IMR-90 (cell line): ENCODE measurements at regions not wholly inside any gene's neighbourhood (a gene's known extent, or its start where the extent isn't known, plus 50 kb on each side); places are given as distances from the start of the nearest gene placed in this dataset.

Source experiments
- ATAC-seq: fragments of 200-7000 bp; cut with Tn5 transposase; 2 replicates; pipeline ENCODE4 v1.9.1; 2020; ENCODE audit warnings: low read depth, mild to moderate bottlenecking, moderate library complexity
- BruUV-seq: library from RNA; stranded (reverse); fragments of 400-500 nt; replicated peaks from 2 replicates; lab custom pipeline; 2021; lab: Mats Ljungman, UMichigan
- CTCF ChIA-PET: fragments of 300-600 bp; formaldehyde crosslinking; extraction: SDS; loops from one replicate; lab custom pipeline; 2021; ENCODE audit warnings: antibody characterized with exemption; lab: Yijun Ruan, JAX
- POLR2A ChIA-PET: fragments of 300-600 bp; sonication (Branson Sonifier 250); formaldehyde crosslinking; loops from one replicate; lab custom pipeline; 2022; ENCODE audit warnings: antibody characterized with exemption; ENCODE audit not compliant: unreplicated experiment; lab: Charles Lee
- DNase-seq: peaks from one replicate; pipeline ENCODE4 v3.0.0; 2013
- H2AFZ ChIP-seq: replicated peaks from 2 replicates; pipeline ENCODE3; 2013; ENCODE audit warnings: low read length, mild to moderate bottlenecking; ENCODE audit not compliant: poor library complexity
- H2AK5ac ChIP-seq: 2 replicates; pipeline ENCODE4 v1.6.1; 2013; ENCODE audit warnings: low read depth, low read length, inconsistent platforms
- H2AK9ac ChIP-seq: replicated peaks from 2 replicates; pipeline ENCODE3; 2013; ENCODE audit warnings: mild to moderate bottlenecking, low read depth, low read length, moderate library complexity; ENCODE audit not compliant: poor library complexity
- H2BK120ac ChIP-seq: 2 replicates; pipeline ENCODE4 v1.6.1; 2013; ENCODE audit warnings: low read depth, low read length, inconsistent platforms
- H2BK15ac ChIP-seq: 3 replicates; pipeline ENCODE4 v1.6.1; 2013; ENCODE audit warnings: low read depth, low read length, inconsistent platforms
- H2BK20ac ChIP-seq: 2 replicates; pipeline ENCODE4 v1.6.1; 2013; ENCODE audit warnings: low read depth, mild to moderate bottlenecking, inconsistent platforms, low read length, moderate library complexity
- H2BK5ac ChIP-seq: 2 replicates; pipeline ENCODE4 v1.6.1; 2013; ENCODE audit warnings: mild to moderate bottlenecking, low read depth, low read length, inconsistent platforms; ENCODE audit not compliant: poor library complexity, severe bottlenecking
- H3K14ac ChIP-seq: replicated peaks from 2 replicates; pipeline ENCODE4 v1.6.1; 2013; ENCODE audit warnings: low read depth, low read length, inconsistent platforms
- H3K18ac ChIP-seq: 2 replicates; pipeline ENCODE4 v1.6.1; 2013; ENCODE audit warnings: low read depth, low read length, control low read depth
- H3K23ac ChIP-seq: 2 replicates; pipeline ENCODE4 v1.6.1; 2013; ENCODE audit warnings: low read depth, low read length, inconsistent platforms
- H3K27ac ChIP-seq: 2 replicates; pipeline ENCODE4 v1.5.1; 2013; ENCODE audit warnings: mild to moderate bottlenecking, control low read depth, low read length; ENCODE audit not compliant: insufficient read depth
- H3K27me3 ChIP-seq: 2 replicates; pipeline ENCODE4 v1.6.1; 2013; ENCODE audit warnings: low read length; ENCODE audit not compliant: control insufficient read depth, insufficient read depth
- H3K36me3 ChIP-seq: 2 replicates; pipeline ENCODE4 v1.6.1; 2013; ENCODE audit warnings: low read length, mixed read lengths; ENCODE audit not compliant: control insufficient read depth, insufficient read depth
- H3K4ac ChIP-seq: 2 replicates; pipeline ENCODE4 v1.6.1; 2013; ENCODE audit warnings: low read depth, low read length, inconsistent platforms
- H3K4me1 ChIP-seq: 2 replicates; pipeline ENCODE4 v1.6.1; 2013; ENCODE audit warnings: low read length, mixed read lengths; ENCODE audit not compliant: control insufficient read depth, insufficient read depth
- H3K4me2 ChIP-seq: 2 replicates; pipeline ENCODE4 v1.6.1; 2013; ENCODE audit warnings: low read depth, mild to moderate bottlenecking, control low read depth, low read length, moderate library complexity
- H3K4me3 ChIP-seq: 2 replicates; pipeline ENCODE4 v1.5.1; 2013; ENCODE audit warnings: low read depth, mild to moderate bottlenecking, control low read depth, low read length, moderate library complexity; ENCODE audit not compliant: insufficient read depth
- H3K56ac ChIP-seq: 2 replicates; pipeline ENCODE4 v1.6.1; 2013; ENCODE audit warnings: low read length, inconsistent platforms; ENCODE audit not compliant: insufficient read depth; ENCODE audit errors: extremely low read depth
- H3K79me1 ChIP-seq, 2 experiments: 2 replicates each; pipeline ENCODE4 v1.6.1; 2013; ENCODE audit warnings: low read length in 2 of 2, inconsistent platforms in 1 of 2, low read depth in 1 of 2
- H3K9ac ChIP-seq: 2 replicates; pipeline ENCODE4 v1.6.1; 2013; ENCODE audit warnings: low read depth, low read length, control low read depth
- H3K9me1 ChIP-seq: 2 replicates; pipeline ENCODE4 v1.6.1; 2013; ENCODE audit warnings: low read length, inconsistent platforms; ENCODE audit not compliant: insufficient read depth
- H3K9me3 ChIP-seq: 2 replicates; pipeline ENCODE4 v1.6.1; 2013; ENCODE audit warnings: low read length; ENCODE audit not compliant: control insufficient read depth, insufficient read depth
- H4K20me1 ChIP-seq: 2 replicates; pipeline ENCODE4 v1.6.1; 2013; ENCODE audit warnings: low read length, inconsistent platforms; ENCODE audit not compliant: insufficient read depth
- H4K5ac ChIP-seq: 2 replicates; pipeline ENCODE4 v1.6.1; 2013; ENCODE audit warnings: mild to moderate bottlenecking, low read depth, low read length, control low read depth
- H4K8ac ChIP-seq, 2 experiments: 2 replicates each; pipeline ENCODE4 v1.6.1; 2013; ENCODE audit warnings: low read depth in 2 of 2, low read length in 2 of 2, control low read depth in 1 of 2, inconsistent platforms in 1 of 2
- H4K91ac ChIP-seq: 2 replicates; pipeline ENCODE4 v1.6.1; 2013; ENCODE audit warnings: low read depth, low read length, inconsistent platforms; ENCODE audit not compliant: insufficient read depth
- BHLHE40 ChIP-seq: fragments of 150-350 bp; IDR thresholded peaks from 2 replicates; pipeline ENCODE4 v1.6.1; 2016; ENCODE audit warnings: mild to moderate bottlenecking, low read depth, low read length
- CEBPB ChIP-seq: IDR thresholded peaks from 2 replicates; pipeline ENCODE4 v1.6.1; 2012; ENCODE audit warnings: low read depth, low read length, improper control_type of control experiment
- FOS ChIP-seq: fragments of 150-350 bp; IDR thresholded peaks from 2 replicates; pipeline ENCODE4 v1.6.1; 2016; ENCODE audit warnings: low read depth, low read length
- MAFK ChIP-seq: IDR thresholded peaks from 2 replicates; pipeline ENCODE4 v1.6.1; 2012; ENCODE audit warnings: low read depth, low read length, improper control_type of control experiment
- MAZ ChIP-seq: IDR thresholded peaks from 2 replicates; pipeline ENCODE4 v1.6.1; 2012; ENCODE audit warnings: low read depth, mild to moderate bottlenecking, low read length, improper control_type of control experiment, moderate library complexity, borderline replicate concordance
- MXI1 ChIP-seq: IDR thresholded peaks from 2 replicates; pipeline ENCODE4 v1.6.1; 2012; ENCODE audit warnings: low read depth, mild to moderate bottlenecking, low read length, moderate library complexity, borderline replicate concordance
- NFE2L2 ChIP-seq: fragments of 150-350 bp; IDR thresholded peaks from 2 replicates; pipeline ENCODE4 v1.6.1; 2016; ENCODE audit warnings: low read depth, mild to moderate bottlenecking, low read length
- POLR2A ChIP-seq: IDR thresholded peaks from 2 replicates; pipeline ENCODE4 v1.6.1; 2012; ENCODE audit warnings: mild to moderate bottlenecking, low read depth, low read length
- RCOR1 ChIP-seq: IDR thresholded peaks from 2 replicates; pipeline ENCODE4 v1.6.1; 2012; ENCODE audit warnings: mild to moderate bottlenecking, low read length, improper control_type of control experiment; ENCODE audit not compliant: insufficient replicate concordance
- SMC3 ChIP-seq: fragments of 150-350 bp; IDR thresholded peaks from 2 replicates; pipeline ENCODE4 v1.6.1; 2016; ENCODE audit warnings: low read depth, mild to moderate bottlenecking, antibody characterized with exemption, low read length, moderate library complexity
- WGBS, 2 experiments: methylation state at CpG; one replicate each; pipeline versions ENCODE4 v1.1.5 to v1.1.7; 2013; ENCODE audit warnings: missing lambda C conversion rate in 2 of 2; ENCODE audit not compliant: insufficient read length in 1 of 2; ENCODE audit errors: extremely low coverage in 2 of 2; 5-methylcytosine and 5-hydroxymethylcytosine counted together
- dilution Hi-C: fragments of 300-500 bp; cut with HindIII; formaldehyde crosslinking; loops from one replicate; pipeline ENCODE4 v1.14.3; 2018; ENCODE audit warnings: low sequenced_read_pairs; ENCODE audit not compliant: unreplicated experiment
- in situ Hi-C: fragments of 300-500 bp; cut with MboI; formaldehyde crosslinking; loops from 3 replicates; pipeline ENCODE4 v1.14.3; 2019; ENCODE audit warnings: low sequenced_read_pairs, inconsistent platforms, mixed read lengths
- intact Hi-C: fragments of 100-400 bp; cut with micrococcal nuclease; formaldehyde crosslinking; loops from 2 replicates; pipeline ENCODE4 v1.10.0; 2022
- TF ChIP-seq, protein P1 (sequence below): conservative IDR thresholded peaks from 2 replicates; pipeline ENCODE4 v1.5.1; 2012; ENCODE audit warnings: mild to moderate bottlenecking, low read depth, low read length, improper control_type of control experiment
- TF ChIP-seq, protein P2 (sequence below): fragments of 150-350 bp; IDR thresholded peaks from 2 replicates; pipeline ENCODE4 v1.6.1; 2017; ENCODE audit warnings: mild to moderate bottlenecking, antibody characterized with exemption, low read length, low read depth

DNA sequence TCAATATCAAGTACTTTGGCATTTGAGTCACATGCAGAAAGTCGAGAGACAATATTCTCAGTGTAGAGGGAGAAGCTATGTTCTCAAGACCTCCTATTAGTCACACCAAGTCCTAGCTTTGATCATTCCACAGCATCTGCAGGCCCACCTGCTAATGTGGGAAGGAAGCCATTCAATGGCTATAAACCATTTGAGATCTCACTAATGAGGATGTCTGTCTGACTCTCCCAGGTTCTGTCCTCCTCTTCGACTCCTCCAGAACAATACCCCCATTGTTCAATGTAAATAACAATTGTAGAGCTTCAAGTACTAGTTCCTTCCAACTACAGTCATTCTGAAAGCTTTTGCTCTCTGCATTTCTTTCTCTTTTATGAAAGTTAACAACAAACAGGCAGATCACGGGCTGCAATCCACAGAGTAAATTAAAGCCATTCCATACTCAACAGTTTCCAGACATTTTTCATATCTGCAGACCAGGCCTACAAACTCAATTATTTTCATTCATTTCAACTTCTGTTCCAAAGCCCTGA is 140.2 kb upstream of the EDNRA start:
- Histone ChIP-seq H3K4me2 (no peak overlapping the region), H2BK5ac (peak overlapping the region; percentile 14), H2BK120ac (peak overlapping the region; percentile 16; the same call in 1 of the 2 replicates), H3K79me1 (no peaks in the 10 kb centered on the region), H3K4ac (no peak overlapping the region), H3K36me3 (no peaks in the 10 kb centered on the region), H4K8ac (peak overlapping the region in 1 of 2 experiments; percentile 27; a peak in 1 of 4 replicates), H3K4me1 (peaks cover 4% of the 10 kb centered on the region), H3K9ac (no peak overlapping the region), H3K27me3 (no peaks in the 10 kb centered on the region), H3K4me3 (no peak overlapping the region), H3K27ac (no peak overlapping the region), H3K9me1 (peaks cover 7% of the 10 kb centered on the region), H3K23ac (no peak overlapping the region), H3K18ac (peak overlapping the region; percentile 5; the same call in 1 of the 2 replicates), H2AK9ac (no peak overlapping the region), H2BK20ac (peak overlapping the region; percentile 43; the same call in 1 of the 2 replicates), H4K5ac (no peak overlapping the region; the same call in 1 of the 2 replicates), H2AK5ac (no peak overlapping the region), H2BK15ac (no peak overlapping the region; the same call in 2 of the 3 replicates), H3K56ac (no peak overlapping the region), H2AFZ (no peak overlapping the region), H3K9me3 (no peaks in the 10 kb centered on the region), H4K20me1 (no peaks in the 10 kb centered on the region), H4K91ac (no peak overlapping the region), H3K14ac (no peak overlapping the region)
- no peak for TF ChIP-seq MAZ
- no peak for TF ChIP-seq BHLHE40
- TF ChIP-seq, protein P1, sequence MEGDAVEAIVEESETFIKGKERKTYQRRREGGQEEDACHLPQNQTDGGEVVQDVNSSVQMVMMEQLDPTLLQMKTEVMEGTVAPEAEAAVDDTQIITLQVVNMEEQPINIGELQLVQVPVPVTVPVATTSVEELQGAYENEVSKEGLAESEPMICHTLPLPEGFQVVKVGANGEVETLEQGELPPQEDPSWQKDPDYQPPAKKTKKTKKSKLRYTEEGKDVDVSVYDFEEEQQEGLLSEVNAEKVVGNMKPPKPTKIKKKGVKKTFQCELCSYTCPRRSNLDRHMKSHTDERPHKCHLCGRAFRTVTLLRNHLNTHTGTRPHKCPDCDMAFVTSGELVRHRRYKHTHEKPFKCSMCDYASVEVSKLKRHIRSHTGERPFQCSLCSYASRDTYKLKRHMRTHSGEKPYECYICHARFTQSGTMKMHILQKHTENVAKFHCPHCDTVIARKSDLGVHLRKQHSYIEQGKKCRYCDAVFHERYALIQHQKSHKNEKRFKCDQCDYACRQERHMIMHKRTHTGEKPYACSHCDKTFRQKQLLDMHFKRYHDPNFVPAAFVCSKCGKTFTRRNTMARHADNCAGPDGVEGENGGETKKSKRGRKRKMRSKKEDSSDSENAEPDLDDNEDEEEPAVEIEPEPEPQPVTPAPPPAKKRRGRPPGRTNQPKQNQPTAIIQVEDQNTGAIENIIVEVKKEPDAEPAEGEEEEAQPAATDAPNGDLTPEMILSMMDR: no peak
- no peak for TF ChIP-seq FOS
- TF ChIP-seq MAFK: no peak
- TF ChIP-seq SMC3: no peak
- TF ChIP-seq, protein P2, sequence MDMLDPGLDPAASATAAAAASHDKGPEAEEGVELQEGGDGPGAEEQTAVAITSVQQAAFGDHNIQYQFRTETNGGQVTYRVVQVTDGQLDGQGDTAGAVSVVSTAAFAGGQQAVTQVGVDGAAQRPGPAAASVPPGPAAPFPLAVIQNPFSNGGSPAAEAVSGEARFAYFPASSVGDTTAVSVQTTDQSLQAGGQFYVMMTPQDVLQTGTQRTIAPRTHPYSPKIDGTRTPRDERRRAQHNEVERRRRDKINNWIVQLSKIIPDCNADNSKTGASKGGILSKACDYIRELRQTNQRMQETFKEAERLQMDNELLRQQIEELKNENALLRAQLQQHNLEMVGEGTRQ: no peak
- TF ChIP-seq MXI1: no peak
- TF ChIP-seq RCOR1: no peak
- no peak for TF ChIP-seq POLR2A
- TF ChIP-seq NFE2L2: no peak
- no peak for TF ChIP-seq CEBPB
- no TSS peak for BruUV-seq
- in situ Hi-C loops (no loop called here), dilution Hi-C loops (no loop called here), intact Hi-C loops (no loop called here)
- ChIA-PET CTCF (no interaction called here), POLR2A (no interaction called here)
- ATAC-seq: peak; percentile 15; the same call in 1 of the 2 replicates
- peak; percentile 65 for DNase-seq
- WGBS, 2 experiments: 80% methylated on average over 1 of the region's 3 CpGs; no CpG with 5 or more reads in 1 of the 2 experiments
